WERI-Rb-1 (cell line): ENCODE measurements at regions not wholly inside any gene's neighbourhood (a gene's known extent, or its start where the extent isn't known, plus 50 kb on each side); places are given as distances from the start of the nearest gene placed in this dataset.

Experiments used
- DNase-seq: peaks from one replicate; pipeline ENCODE4 v3.0.0-alpha.2; 2020
- H3K27ac ChIP-seq: fragments of 250-450 bp; sonication (Bioruptor Pico); 2 replicates; pipeline ENCODE4 v1.5.1; 2020; ENCODE audit warnings: mild to moderate bottlenecking, moderate library complexity
- H3K27me3 ChIP-seq: fragments of 250-450 bp; sonication (Bioruptor Pico); 2 replicates; pipeline ENCODE4 v1.5.1; 2021; ENCODE audit warnings: mild to moderate bottlenecking, low read depth, moderate library complexity; ENCODE audit not compliant: insufficient read depth, severe bottlenecking
- H3K36me3 ChIP-seq: fragments of 250-450 bp; sonication (Bioruptor Pico); 2 replicates; pipeline ENCODE4 v1.5.1; 2020; ENCODE audit warnings: mild to moderate bottlenecking, moderate library complexity
- H3K4me3 ChIP-seq: 2 replicates; pipeline ENCODE4 v1.5.1; 2011; ENCODE audit warnings: low read depth, mild to moderate bottlenecking, control low read depth, low read length
- H3K9me3 ChIP-seq: fragments of 250-450 bp; sonication (Bioruptor Pico); 2 replicates; pipeline ENCODE4 v1.5.1; 2021; ENCODE audit warnings: mild to moderate bottlenecking, moderate library complexity; ENCODE audit not compliant: severe bottlenecking
- CTCF ChIP-seq: IDR thresholded peaks from 2 replicates; pipeline ENCODE4 v1.5.1; 2011; ENCODE audit warnings: low read depth, mild to moderate bottlenecking, control low read depth, inconsistent platforms, low read length

- TF ChIP-seq CTCF: no peak
- Histone ChIP-seq H3K27me3 (no peaks in the 10 kb centered on the region), H3K27ac (no peak overlapping the region), H3K9me3 (no peaks in the 10 kb centered on the region), H3K36me3 (no peaks in the 10 kb centered on the region), H3K4me3 (no peak overlapping the region)
- no peak for DNase-seq
Observed at GRCh38 chr13:30120133-30120822, 187.1 kb downstream of the KATNAL1 start.

- Histone ChIP-seq H3K9me3 (no peaks in the 10 kb centered on the region), H3K36me3 (no peaks in the 10 kb centered on the region), H3K27ac (no peak overlapping the region), H3K27me3 (no peaks in the 10 kb centered on the region), H3K4me3 (no peak overlapping the region)
- DNase-seq: no peak
- TF ChIP-seq CTCF: no peak
Observed at GRCh38 chr13:30119476-30119875, 187.9 kb downstream of the KATNAL1 start.

- Histone ChIP-seq H3K9me3 (no peaks in the 10 kb centered on the region), H3K27ac (no peak overlapping the region), H3K27me3 (no peaks in the 10 kb centered on the region), H3K4me3 (no peak overlapping the region), H3K36me3 (no peaks in the 10 kb centered on the region)
- TF ChIP-seq CTCF: no peak
- no peak for DNase-seq
Observed at GRCh38 chr13:30116379-30116778, 191.0 kb downstream of the KATNAL1 start.

- Histone ChIP-seq H3K36me3 (no peaks in the 10 kb centered on the region), H3K27me3 (no peaks in the 10 kb centered on the region), H3K9me3 (no peaks in the 10 kb centered on the region), H3K4me3 (no peak overlapping the region), H3K27ac (no peak overlapping the region)
- DNase-seq: no peak
- TF ChIP-seq CTCF: no peak
Observed at GRCh38 chr13:30115257-30115600, 192.1 kb downstream of the KATNAL1 start.

- Histone ChIP-seq H3K4me3 (peak overlapping the region; percentile 45), H3K27me3 (no peaks in the 10 kb centered on the region), H3K27ac (peak overlapping the region; percentile 46; the same call in 1 of the 2 replicates), H3K36me3 (no peaks in the 10 kb centered on the region), H3K9me3 (no peaks in the 10 kb centered on the region)
- peak; percentile 80 for DNase-seq
- peak; percentile 73 for TF ChIP-seq CTCF
Observed at GRCh38 chr13:30114571-30115256, 192.6 kb downstream of the KATNAL1 start.
